ENCODE measurements at regions not wholly inside any gene's neighbourhood (a gene's known extent, or its start where the extent isn't known, plus 50 kb on each side); places are given as distances from the start of the nearest gene placed in this dataset.

DNA sequence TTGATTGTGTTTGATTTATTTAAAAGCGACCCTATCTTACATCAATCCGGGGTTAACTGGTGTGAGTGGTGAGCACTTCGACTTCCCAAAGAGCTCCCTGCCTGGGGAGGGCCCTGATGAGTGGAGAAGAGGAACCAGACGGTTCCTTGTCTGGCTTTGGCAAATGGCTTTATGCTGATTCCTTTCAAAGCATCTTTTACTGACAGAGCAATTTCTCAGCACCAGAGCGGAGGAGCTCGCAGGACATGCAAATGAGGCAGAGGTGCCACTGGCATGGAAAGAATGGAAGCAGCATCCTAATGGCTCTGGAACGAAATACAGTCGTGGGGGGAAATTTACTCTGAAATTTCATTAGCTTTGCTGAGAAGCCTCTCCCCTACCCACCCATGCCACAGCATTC, 410.9 kb upstream of the B3GAT1 start:
- TF ChIP-seq, protein P1, sequence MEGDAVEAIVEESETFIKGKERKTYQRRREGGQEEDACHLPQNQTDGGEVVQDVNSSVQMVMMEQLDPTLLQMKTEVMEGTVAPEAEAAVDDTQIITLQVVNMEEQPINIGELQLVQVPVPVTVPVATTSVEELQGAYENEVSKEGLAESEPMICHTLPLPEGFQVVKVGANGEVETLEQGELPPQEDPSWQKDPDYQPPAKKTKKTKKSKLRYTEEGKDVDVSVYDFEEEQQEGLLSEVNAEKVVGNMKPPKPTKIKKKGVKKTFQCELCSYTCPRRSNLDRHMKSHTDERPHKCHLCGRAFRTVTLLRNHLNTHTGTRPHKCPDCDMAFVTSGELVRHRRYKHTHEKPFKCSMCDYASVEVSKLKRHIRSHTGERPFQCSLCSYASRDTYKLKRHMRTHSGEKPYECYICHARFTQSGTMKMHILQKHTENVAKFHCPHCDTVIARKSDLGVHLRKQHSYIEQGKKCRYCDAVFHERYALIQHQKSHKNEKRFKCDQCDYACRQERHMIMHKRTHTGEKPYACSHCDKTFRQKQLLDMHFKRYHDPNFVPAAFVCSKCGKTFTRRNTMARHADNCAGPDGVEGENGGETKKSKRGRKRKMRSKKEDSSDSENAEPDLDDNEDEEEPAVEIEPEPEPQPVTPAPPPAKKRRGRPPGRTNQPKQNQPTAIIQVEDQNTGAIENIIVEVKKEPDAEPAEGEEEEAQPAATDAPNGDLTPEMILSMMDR (IDR thresholded peaks at IDR 0.05): no peak
- TF ChIP-seq NR3C1 (CRISPR knock-in tag; conservative IDR thresholded peaks at IDR 0.05; ENCODE audit: low read depth): no peak
- no peak for TF ChIP-seq CREM (CRISPR knock-in tag; IDR thresholded peaks at IDR 0.05)
- no peak for TF ChIP-seq ZNF317 (CRISPR knock-in tag; IDR thresholded peaks at IDR 0.05; ENCODE audit: borderline replicate concordance, low read depth)
- TF ChIP-seq, protein P2, sequence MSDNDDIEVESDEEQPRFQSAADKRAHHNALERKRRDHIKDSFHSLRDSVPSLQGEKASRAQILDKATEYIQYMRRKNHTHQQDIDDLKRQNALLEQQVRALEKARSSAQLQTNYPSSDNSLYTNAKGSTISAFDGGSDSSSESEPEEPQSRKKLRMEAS (CRISPR knock-in tag; IDR thresholded peaks at IDR 0.05): no peak
- TF ChIP-seq GRHL2 (CRISPR knock-in tag; IDR thresholded peaks at IDR 0.05; ENCODE audit: insufficient replicate concordance, severe bottlenecking): no peak
- TF ChIP-seq ESRRA (CRISPR knock-in tag; IDR thresholded peaks at IDR 0.05; ENCODE audit: borderline replicate concordance): no peak
- no peak for TF ChIP-seq TCF7 (CRISPR knock-in tag; IDR thresholded peaks at IDR 0.05; ENCODE audit: low read depth)
- TF ChIP-seq FOXK1 (CRISPR knock-in tag; IDR thresholded peaks at IDR 0.05): no peak
- TF ChIP-seq SP1 (CRISPR knock-in tag; conservative IDR thresholded peaks at IDR 0.05): no peak
- TF ChIP-seq ATF6 (CRISPR knock-in tag; IDR thresholded peaks at IDR 0.05): no peak
- no peak for TF ChIP-seq FOXJ3 (CRISPR knock-in tag; IDR thresholded peaks at IDR 0.05; ENCODE audit: borderline replicate concordance)
- TF ChIP-seq ZNF423 (CRISPR knock-in tag; IDR thresholded peaks at IDR 0.05): no peak
- TF ChIP-seq, protein P3, sequence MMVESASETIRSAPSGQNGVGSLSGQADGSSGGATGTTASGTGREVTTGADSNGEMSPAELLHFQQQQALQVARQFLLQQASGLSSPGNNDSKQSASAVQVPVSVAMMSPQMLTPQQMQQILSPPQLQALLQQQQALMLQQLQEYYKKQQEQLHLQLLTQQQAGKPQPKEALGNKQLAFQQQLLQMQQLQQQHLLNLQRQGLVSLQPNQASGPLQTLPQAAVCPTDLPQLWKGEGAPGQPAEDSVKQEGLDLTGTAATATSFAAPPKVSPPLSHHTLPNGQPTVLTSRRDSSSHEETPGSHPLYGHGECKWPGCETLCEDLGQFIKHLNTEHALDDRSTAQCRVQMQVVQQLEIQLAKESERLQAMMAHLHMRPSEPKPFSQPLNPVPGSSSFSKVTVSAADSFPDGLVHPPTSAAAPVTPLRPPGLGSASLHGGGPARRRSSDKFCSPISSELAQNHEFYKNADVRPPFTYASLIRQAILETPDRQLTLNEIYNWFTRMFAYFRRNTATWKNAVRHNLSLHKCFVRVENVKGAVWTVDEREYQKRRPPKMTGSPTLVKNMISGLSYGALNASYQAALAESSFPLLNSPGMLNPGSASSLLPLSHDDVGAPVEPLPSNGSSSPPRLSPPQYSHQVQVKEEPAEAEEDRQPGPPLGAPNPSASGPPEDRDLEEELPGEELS (CRISPR knock-in tag; IDR thresholded peaks at IDR 0.05): no peak

All from WTC11 (cell line).